Endothelial cell of umbilical vein (primary cell): ENCODE measurements at regions not wholly inside any gene's neighbourhood (a gene's known extent, or its start where the extent isn't known, plus 50 kb on each side); places are given as distances from the start of the nearest gene placed in this dataset.

ENCODE experiments used
- BruUV-seq: library from RNA; stranded (reverse); fragments of 400-500 nt; replicated peaks from 2 replicates; lab custom pipeline; 2021; lab: Mats Ljungman, UMichigan
- CTCF ChIA-PET: fragments of 300-600, 350-600 bp; sonication (Branson Sonifier 250); formaldehyde crosslinking; loops from one replicate; lab custom pipeline; 2021; ENCODE audit warnings: antibody characterized with exemption, inconsistent platforms; lab: Charles Lee
- POLR2A ChIA-PET: fragments of 300-600, 350-600 bp; sonication (Branson Sonifier 250); formaldehyde crosslinking; loops from one replicate; lab custom pipeline; 2021; ENCODE audit warnings: antibody characterized with exemption, inconsistent platforms; lab: Charles Lee
- DNase-seq: peaks from one replicate; pipeline ENCODE4 v3.0.0-alpha.2; 2011; ENCODE audit warnings: low read depth, low spot score
- FAIRE-seq: peaks from 2 replicates; lab custom pipeline; 2011; peaks lifted over from hg19 to GRCh38; lab: Jason Lieb, UNC
- H2AFZ ChIP-seq: 2 replicates; pipeline ENCODE4 v1.6.0; 2012; ENCODE audit warnings: low read depth, low read length, control low read depth, inconsistent platforms
- H3K27ac ChIP-seq: 2 replicates; pipeline ENCODE4 v1.5.1; 2011; ENCODE audit warnings: low read depth, mild to moderate bottlenecking, control low read depth, low read length, moderate library complexity; ENCODE audit not compliant: insufficient read depth
- H3K27me3 ChIP-seq, 2 experiments: 2 replicates each; pipeline versions ENCODE4 v1.6.0 to v1.6.1; 2011; ENCODE audit warnings: low read length in 2 of 2, mixed read lengths in 1 of 2; ENCODE audit not compliant: control insufficient read depth in 2 of 2, insufficient read depth in 2 of 2
- H3K36me3 ChIP-seq, 2 experiments: 2 replicates in 1 of 2; 3 replicates in 1 of 2; pipeline ENCODE4 v1.5.1; 2011; ENCODE audit warnings: low read length in 2 of 2, mild to moderate bottlenecking in 1 of 2, moderate library complexity in 1 of 2; ENCODE audit not compliant: control insufficient read depth in 2 of 2, insufficient read depth in 2 of 2; ENCODE audit errors: extremely low read depth in 1 of 2
- H3K4me1 ChIP-seq: 3 replicates; pipeline ENCODE4 v1.5.1; 2011; ENCODE audit warnings: mild to moderate bottlenecking, low read length; ENCODE audit not compliant: control insufficient read depth, insufficient read depth; ENCODE audit errors: extremely low read depth
- H3K4me2 ChIP-seq: 2 replicates; pipeline ENCODE4 v1.6.1; 2011; ENCODE audit warnings: low read length, control low read depth, mixed read lengths; ENCODE audit not compliant: insufficient read depth
- H3K4me3 ChIP-seq, 3 experiments: fragments of 200-600 bp in 1 of 3; sonication (generic), shearing (Covaris generic) in 1 of 3; replicated peaks in 1 of 3; 2 replicates each; pipeline ENCODE4 v1.5.1; 2011 to 2016; ENCODE audit warnings: control low read depth in 3 of 3, low read length in 3 of 3, mild to moderate bottlenecking in 2 of 3, inconsistent platforms in 1 of 3, low read depth in 1 of 3, moderate library complexity in 1 of 3; ENCODE audit not compliant: insufficient read depth in 1 of 3
- H3K79me2 ChIP-seq: 2 replicates; pipeline ENCODE4 v1.6.0; 2012; ENCODE audit warnings: low read length, inconsistent platforms; ENCODE audit not compliant: control insufficient read depth, insufficient read depth
- H3K9ac ChIP-seq: replicated peaks from 2 replicates; pipeline ENCODE3; 2011; ENCODE audit warnings: low read length, control low read depth; ENCODE audit not compliant: insufficient read depth; ENCODE audit errors: extremely low read depth
- H3K9me1 ChIP-seq: replicated peaks from 3 replicates; pipeline ENCODE4 v1.6.0; 2011; ENCODE audit warnings: mild to moderate bottlenecking, low read length; ENCODE audit not compliant: control insufficient read depth, insufficient read depth; ENCODE audit errors: extremely low read depth
- H3K9me3 ChIP-seq: replicated peaks from 2 replicates; pipeline ENCODE4 v1.5.1; 2012; ENCODE audit warnings: low read length, inconsistent platforms; ENCODE audit not compliant: control insufficient read depth, insufficient read depth
- H4K20me1 ChIP-seq: replicated peaks from 2 replicates; pipeline ENCODE3; 2011; ENCODE audit warnings: mild to moderate bottlenecking, low read length; ENCODE audit not compliant: control insufficient read depth, insufficient read depth; ENCODE audit errors: extremely low read depth
- FOS ChIP-seq: IDR thresholded peaks from 2 replicates; pipeline ENCODE4 v1.6.1; 2011; ENCODE audit warnings: mild to moderate bottlenecking, low read length, moderate library complexity, borderline replicate concordance; ENCODE audit not compliant: insufficient read depth
- JUN ChIP-seq: IDR thresholded peaks from 2 replicates; pipeline ENCODE4 v1.6.1; 2011; ENCODE audit warnings: borderline replicate concordance, low read depth; ENCODE audit not compliant: insufficient read length, insufficient read depth
- MAX ChIP-seq: IDR thresholded peaks from 2 replicates; pipeline ENCODE4 v1.6.1; 2011; ENCODE audit not compliant: insufficient read depth, insufficient read length
- MYC ChIP-seq: IDR thresholded peaks from one replicate; pipeline ENCODE4 v1.6.1; 2011; ENCODE audit warnings: mild to moderate bottlenecking, low read depth, low read length
- POLR2AphosphoS5 ChIP-seq: IDR thresholded peaks from 2 replicates; pipeline ENCODE4 v1.6.1; 2012; ENCODE audit warnings: low read depth, mild to moderate bottlenecking, control low read depth, low read length, moderate library complexity; ENCODE audit not compliant: insufficient read depth
- dilution Hi-C: fragments of 300-500 bp; cut with MboI; formaldehyde crosslinking; loops from one replicate; pipeline ENCODE4 v1.15.0; 2019; ENCODE audit warnings: low sequenced_read_pairs; ENCODE audit not compliant: extremely low pct_ligation_motif_present
- intact Hi-C: fragments of 100-400 bp; cut with micrococcal nuclease; formaldehyde crosslinking; loops from one replicate; pipeline ENCODE4 v1.10.0; 2022

DNA sequence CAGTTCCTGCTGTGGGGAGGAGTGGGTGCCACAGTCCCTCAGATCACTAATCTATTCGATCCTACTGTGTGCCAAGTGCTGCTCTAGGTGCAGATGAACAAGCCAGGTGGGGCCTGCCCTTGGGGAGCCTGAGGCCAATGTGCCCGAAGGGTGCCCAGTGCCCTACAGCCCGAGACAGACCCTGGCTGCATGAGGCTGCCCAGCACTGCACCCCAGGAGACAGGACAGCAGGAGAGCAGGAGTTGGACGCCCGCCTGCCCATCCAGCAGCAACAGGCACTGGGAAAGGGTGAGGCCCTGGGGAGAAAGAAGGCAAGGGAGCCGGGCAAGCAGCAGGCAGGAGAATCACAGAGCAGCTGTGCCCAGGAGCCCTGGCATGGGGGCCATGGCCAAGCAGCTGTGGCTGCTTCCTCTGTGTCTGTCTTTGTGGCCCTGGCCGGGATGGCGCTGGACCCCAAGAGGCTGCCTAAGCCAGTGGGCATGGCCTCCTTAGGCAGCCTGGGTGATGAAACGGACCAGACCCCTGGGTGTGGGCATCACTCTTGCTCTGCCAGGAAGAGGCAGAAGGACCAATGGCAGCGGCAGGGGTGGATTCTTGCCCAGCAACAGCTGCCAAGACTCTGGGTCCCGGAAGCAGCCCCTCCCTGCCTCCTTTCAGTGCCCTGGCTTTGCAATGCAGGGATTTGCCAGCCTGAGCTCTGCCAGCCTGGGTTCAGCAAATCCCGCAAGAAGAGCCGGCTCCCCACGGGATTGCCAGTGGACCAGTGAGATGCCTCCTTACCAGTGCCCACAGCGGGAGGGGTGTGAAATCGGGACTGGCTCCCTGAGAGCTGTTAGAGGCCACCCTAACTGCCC is 179.6 kb upstream of the TNRC6C start:
- no peaks in the 10 kb centered on the region for H3K4me1 ChIP-seq
- H4K20me1 ChIP-seq, result no peaks in the 10 kb centered on the region
- no peak for FAIRE-seq
- no peaks in the 10 kb centered on the region for H3K9me1 ChIP-seq
- no peaks in the 10 kb centered on the region for H3K36me3 ChIP-seq
- no peak overlapping the region for H3K4me2 ChIP-seq
- dilution Hi-C loops (no loop called here), intact Hi-C loops (no loop called here)
- no TSS peak for BruUV-seq
- no peak overlapping the region for H2AFZ ChIP-seq
- TF ChIP-seq JUN (no peak), FOS (no peak), POLR2AphosphoS5 (no peak), MYC (no peak), MAX (no peak)
- no peak overlapping the region for H3K4me3 ChIP-seq
- DNase-seq, result no peak
- H3K9me3 ChIP-seq, result no peaks in the 10 kb centered on the region
- H3K9ac ChIP-seq, result no peak overlapping the region
- ChIA-PET CTCF (interaction anchor here (1.0 kb wide), 1 partner anchor 107 kb away, joined by 3 read pairs; no protein-coding TSS in a partner anchor), POLR2A (no interaction called here)
- H3K27me3 ChIP-seq, result no peaks in the 10 kb centered on the region
- no peak overlapping the region for H3K27ac ChIP-seq
- no peaks in the 10 kb centered on the region for H3K79me2 ChIP-seq
